H1 (cell line): ENCODE measurements at regions not wholly inside any gene's neighbourhood (a gene's known extent, or its start where the extent isn't known, plus 50 kb on each side); places are given as distances from the start of the nearest gene placed in this dataset.
A peak's percentile ranks its signal among the peaks of the same experiment; 100 is the strongest.

Source experiments
- CTCF ChIA-PET: fragments of 300-600 bp; sonication (Branson Sonifier 250); formaldehyde crosslinking; loops from one replicate; lab custom pipeline; 2021; ENCODE audit not compliant: partially characterized antibody; lab: Charles Lee
- POLR2A ChIA-PET: fragments of 300-600 bp; sonication (Branson Sonifier 250); formaldehyde crosslinking; loops from one replicate; lab custom pipeline; 2021; ENCODE audit warnings: inconsistent platforms; ENCODE audit not compliant: partially characterized antibody; lab: Charles Lee
- DNase-seq, 2 experiments: peaks; one replicate each; pipeline versions ENCODE4 v3.0.0 to v3.0.0-alpha.2; 2010 to 2022; ENCODE audit warnings: low spot score in 2 of 2, low read depth in 1 of 2, mixed read lengths in 1 of 2
- FAIRE-seq: peaks from 2 replicates; lab custom pipeline; 2011; peaks lifted over from hg19 to GRCh38; lab: Jason Lieb, UNC
- H2AFZ ChIP-seq: 2 replicates; pipeline ENCODE4 v1.8.1; 2012; ENCODE audit warnings: low read length, inconsistent platforms
- H2AK5ac ChIP-seq: 2 replicates; pipeline ENCODE4 v1.6.1; 2013; ENCODE audit warnings: low read depth, low read length
- H2BK120ac ChIP-seq: replicated peaks from 2 replicates; pipeline ENCODE3; 2013; ENCODE audit warnings: low read depth, low read length, inconsistent platforms
- H2BK12ac ChIP-seq: 2 replicates; pipeline ENCODE4 v1.6.1; 2013; ENCODE audit warnings: low read depth, low read length
- H2BK15ac ChIP-seq: 2 replicates; pipeline ENCODE4 v1.6.1; 2013; ENCODE audit warnings: low read length
- H2BK20ac ChIP-seq: 2 replicates; pipeline ENCODE4 v1.6.1; 2013; ENCODE audit warnings: low read length
- H2BK5ac ChIP-seq: 2 replicates; pipeline ENCODE4 v1.6.1; 2013; ENCODE audit warnings: low read depth, low read length
- H3K14ac ChIP-seq: 2 replicates; pipeline ENCODE4 v1.6.1; 2013; ENCODE audit warnings: inconsistent platforms; ENCODE audit not compliant: insufficient read length
- H3K18ac ChIP-seq: 2 replicates; pipeline ENCODE4 v1.6.1; 2013; ENCODE audit warnings: low read length; ENCODE audit errors: extremely low read depth
- H3K23ac ChIP-seq: 2 replicates; pipeline ENCODE4 v1.6.1; 2013; ENCODE audit warnings: inconsistent platforms; ENCODE audit not compliant: insufficient read length
- H3K23me2 ChIP-seq: 2 replicates; pipeline ENCODE4 v1.6.1; 2013; ENCODE audit warnings: low read depth, low read length
- H3K27ac ChIP-seq: 2 replicates; pipeline ENCODE4 v1.6.1; 2011; ENCODE audit warnings: low read depth, low read length, inconsistent platforms
- H3K27me3 ChIP-seq, 4 experiments: replicated peaks in 1 of 4; 1 replicate in 1 of 4; 2 replicates in 3 of 4; pipeline versions ENCODE4 v1.6.1 to v1.8.1; 2011 to 2013; ENCODE audit warnings: low read length in 3 of 4, mild to moderate bottlenecking in 3 of 4, inconsistent platforms in 2 of 4, mixed read lengths in 2 of 4, moderate library complexity in 1 of 4; ENCODE audit not compliant: control insufficient read depth in 3 of 4, insufficient read depth in 3 of 4; ENCODE audit errors: extremely low read depth in 1 of 4
- H3K36me3 ChIP-seq, 4 experiments: 2 replicates each; pipeline versions ENCODE4 v1.6.1 to v1.8.1; 2011 to 2013; ENCODE audit warnings: mild to moderate bottlenecking in 4 of 4, low read length in 3 of 4, moderate library complexity in 2 of 4, control low read depth in 1 of 4, inconsistent platforms in 1 of 4; ENCODE audit not compliant: insufficient read depth in 4 of 4, control insufficient read depth in 2 of 4
- H3K4ac ChIP-seq: replicated peaks from 2 replicates; pipeline ENCODE3; 2013; ENCODE audit warnings: low read length, low read depth, mixed read lengths, inconsistent platforms; ENCODE audit not compliant: insufficient read length
- H3K4me1 ChIP-seq, 4 experiments: replicated peaks in 1 of 4; 1 replicate in 1 of 4; 2 replicates in 3 of 4; pipeline versions ENCODE4 v1.6.1 to v1.8.1; 2011 to 2013; ENCODE audit warnings: low read length in 3 of 4, inconsistent platforms in 2 of 4, mixed read lengths in 1 of 4; ENCODE audit not compliant: insufficient read depth in 4 of 4, control insufficient read depth in 3 of 4
- H3K4me2 ChIP-seq, 2 experiments: 2 replicates each; pipeline versions ENCODE4 v1.6.1 to v1.8.1; 2011 to 2013; ENCODE audit warnings: low read depth in 2 of 2, low read length in 2 of 2, control low read depth in 1 of 2, inconsistent platforms in 1 of 2, mild to moderate bottlenecking in 1 of 2; ENCODE audit not compliant: insufficient read depth in 1 of 2
- H3K4me3 ChIP-seq, 4 experiments: fragments of 200-600, 300-600 bp in 1 of 4; sonication (generic), shearing (Covaris generic), sonication (Bioruptor Twin) in 1 of 4; 2 replicates each; pipeline versions ENCODE4 v1.5.1 to v1.8.1; 2011 to 2016; ENCODE audit warnings: low read length in 4 of 4, low read depth in 3 of 4, control low read depth in 2 of 4, inconsistent platforms in 2 of 4, mild to moderate bottlenecking in 2 of 4, mixed read lengths in 1 of 4, moderate library complexity in 1 of 4; ENCODE audit not compliant: insufficient read depth in 2 of 4; ENCODE audit errors: extremely low read depth in 1 of 4
- H3K56ac ChIP-seq: replicated peaks from 2 replicates; pipeline ENCODE3; 2013; ENCODE audit warnings: low read depth, mild to moderate bottlenecking, mixed read lengths, low read length, inconsistent platforms; ENCODE audit not compliant: insufficient read length
- H3K79me1 ChIP-seq: 2 replicates; pipeline ENCODE4 v1.6.1; 2013; ENCODE audit warnings: low read depth, low read length, control low read depth
- H3K79me2 ChIP-seq, 2 experiments: 2 replicates each; pipeline versions ENCODE4 v1.6.1 to v1.8.1; 2012 to 2013; ENCODE audit warnings: low read length in 2 of 2, mild to moderate bottlenecking in 2 of 2, inconsistent platforms in 1 of 2; ENCODE audit not compliant: insufficient read depth in 2 of 2, control insufficient read depth in 1 of 2
- H3K9ac ChIP-seq, 4 experiments: replicated peaks in 1 of 4; 1 replicate in 1 of 4; 2 replicates in 3 of 4; pipeline versions ENCODE4 v1.6.1 to v1.8.1; 2011 to 2013; ENCODE audit warnings: low read depth in 3 of 4, low read length in 3 of 4, control low read depth in 2 of 4, mild to moderate bottlenecking in 2 of 4, moderate library complexity in 2 of 4, inconsistent platforms in 1 of 4; ENCODE audit errors: extremely low read depth in 1 of 4
- H3K9me3 ChIP-seq, 2 experiments: 2 replicates each; pipeline versions ENCODE4 v1.6.1 to v1.8.1; 2012 to 2013; ENCODE audit warnings: mild to moderate bottlenecking in 2 of 2, moderate library complexity in 2 of 2, control low read depth in 1 of 2, inconsistent platforms in 1 of 2, low read depth in 1 of 2, low read length in 1 of 2, mixed read lengths in 1 of 2; ENCODE audit not compliant: insufficient read depth in 2 of 2
- H4K20me1 ChIP-seq, 2 experiments: replicated peaks in 1 of 2; 2 replicates each; pipeline versions ENCODE3 to v1.8.1; 2011 to 2013; ENCODE audit warnings: inconsistent platforms in 2 of 2, low read length in 2 of 2, mild to moderate bottlenecking in 1 of 2; ENCODE audit not compliant: insufficient read depth in 2 of 2, control insufficient read depth in 1 of 2
- H4K5ac ChIP-seq: 2 replicates; pipeline ENCODE4 v1.6.1; 2013; ENCODE audit warnings: low read length, low read depth, mixed read lengths, inconsistent platforms; ENCODE audit not compliant: insufficient read length
- H4K8ac ChIP-seq: 2 replicates; pipeline ENCODE4 v1.8.0; 2013; ENCODE audit warnings: mild to moderate bottlenecking, moderate library complexity, low read length, inconsistent platforms; ENCODE audit not compliant: insufficient read depth; ENCODE audit errors: extremely low read depth
- H4K91ac ChIP-seq: replicated peaks from 2 replicates; pipeline ENCODE3; 2013; ENCODE audit warnings: low read length, mixed read lengths, inconsistent platforms; ENCODE audit not compliant: insufficient read length
- KDM4A ChIP-seq: IDR thresholded peaks from one replicate; pipeline ENCODE4 v1.7.1; 2012; ENCODE audit warnings: low read depth, mild to moderate bottlenecking, moderate library complexity, low read length, inconsistent platforms; ENCODE audit not compliant: severe bottlenecking
- NRF1 ChIP-seq: IDR thresholded peaks from 2 replicates; pipeline ENCODE4 v1.6.1; 2011; ENCODE audit warnings: mild to moderate bottlenecking, low read depth, low read length, improper control_type of control experiment
- POLR2A ChIP-seq, 2 experiments: IDR thresholded peaks; 1 replicate in 1 of 2; 2 replicates in 1 of 2; pipeline ENCODE4 v1.6.1; 2011; ENCODE audit warnings: low read depth in 2 of 2, low read length in 2 of 2, mild to moderate bottlenecking in 2 of 2; ENCODE audit errors: control extremely low read depth in 1 of 2
- RAD21 ChIP-seq, 2 experiments: IDR thresholded peaks in 1 of 2; conservative IDR thresholded peaks in 1 of 2; 2 replicates each; pipeline ENCODE4 v1.6.1; 2011; ENCODE audit warnings: low read depth in 2 of 2, low read length in 2 of 2, improper control_type of control experiment in 1 of 2, inconsistent platforms in 1 of 2, mild to moderate bottlenecking in 1 of 2, moderate library complexity in 1 of 2
- RBBP5 ChIP-seq: IDR thresholded peaks from 2 replicates; pipeline ENCODE4 v1.7.1; 2012; ENCODE audit warnings: low read depth, mild to moderate bottlenecking, inconsistent platforms, low read length, moderate library complexity, borderline replicate concordance
- SIRT6 ChIP-seq: IDR thresholded peaks from one replicate; pipeline ENCODE4 v1.7.1; 2012; ENCODE audit warnings: low read length, inconsistent platforms
- SP2 ChIP-seq: IDR thresholded peaks from 2 replicates; pipeline ENCODE4 v1.6.1; 2012; ENCODE audit warnings: mild to moderate bottlenecking, low read length, inconsistent platforms
- SRF ChIP-seq: IDR thresholded peaks from 2 replicates; pipeline ENCODE4 v1.6.1; 2011; ENCODE audit warnings: mild to moderate bottlenecking, low read depth, low read length, moderate library complexity
- TBP ChIP-seq: IDR thresholded peaks from 2 replicates; pipeline ENCODE4 v1.6.1; 2011; ENCODE audit warnings: low read depth, low read length, improper control_type of control experiment
- TCF12 ChIP-seq: IDR thresholded peaks from 2 replicates; pipeline ENCODE4 v1.6.1; 2011; ENCODE audit warnings: low read depth, mild to moderate bottlenecking, low read length
- WGBS, 2 experiments: shearing (Covaris generic) in 1 of 2; methylation state at CpG; one replicate each; pipeline versions ENCODE4 v1.1.6 to v1.1.7; 2013 to 2015; ENCODE audit warnings: low lambda C conversion rate in 2 of 2, mixed read lengths in 2 of 2, inconsistent platforms in 1 of 2, low coverage in 1 of 2, missing lambda C conversion rate in 1 of 2; ENCODE audit not compliant: insufficient replicate concordance in 2 of 2, insufficient coverage in 1 of 2, insufficient read length in 1 of 2; ENCODE audit errors: extremely low coverage in 1 of 2, missing lambda C conversion rate in 1 of 2; 5-methylcytosine and 5-hydroxymethylcytosine counted together
- TF ChIP-seq, protein P1 (sequence below), 3 experiments: IDR thresholded peaks; 1 replicate in 2 of 3; 2 replicates in 1 of 3; pipeline versions ENCODE4 v1.5.1 to v1.6.1; 2011; ENCODE audit warnings: low read length in 3 of 3, mild to moderate bottlenecking in 3 of 3, inconsistent platforms in 2 of 3, low read depth in 1 of 3, moderate library complexity in 1 of 3; ENCODE audit not compliant: insufficient read depth in 1 of 3; ENCODE audit errors: control extremely low read depth in 1 of 3

DNA sequence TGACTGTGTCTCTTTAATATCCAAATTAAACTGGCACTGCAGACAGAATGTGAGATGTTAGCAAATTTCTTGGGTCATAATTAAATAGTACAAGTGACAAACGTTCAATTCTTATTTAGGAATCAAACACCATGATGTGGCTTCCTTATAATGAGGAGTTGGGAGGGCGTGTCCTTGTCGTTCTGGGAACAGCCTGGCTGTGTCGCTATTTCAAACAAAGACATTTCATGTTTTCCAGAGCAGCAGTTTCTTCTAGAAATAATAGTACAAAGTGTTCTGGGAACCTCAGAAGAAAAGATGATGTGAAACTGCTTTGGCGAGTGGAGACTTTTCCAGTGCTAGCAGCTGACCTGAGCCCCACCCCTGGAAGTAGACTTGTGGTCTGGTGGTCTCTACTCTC is 301.7 kb upstream of the N4BP1 start:
- no peak for DNase-seq

More for the DNA sequence above, 301.7 kb upstream of the N4BP1 start:
- CTCF ChIA-PET, result interaction anchor here (1.0 to 3.0 kb wide), 11 partner anchors 9 to 196 kb away, joined by 3 to 16 read pairs (median 3); no protein-coding TSS in a partner anchor
- H4K8ac ChIP-seq, result no peak overlapping the region
- no peak overlapping the region for H3K23ac ChIP-seq
- no peak overlapping the region for H3K27ac ChIP-seq
- 65% methylated on average over 5 of the region's 5 CpGs; no CpG with 5 or more reads in 1 of the 2 experiments for WGBS, 2 experiments
- no peak overlapping the region for H3K9ac ChIP-seq
- no peak overlapping the region for H4K91ac ChIP-seq
- H3K27me3 ChIP-seq, result no peaks in the 10 kb centered on the region
- H3K14ac ChIP-seq, result no peak overlapping the region
- H3K4me2 ChIP-seq, result no peak overlapping the region
- no peak overlapping the region for H4K5ac ChIP-seq
- H2AK5ac ChIP-seq, result no peak overlapping the region
- no peaks in the 10 kb centered on the region for H3K23me2 ChIP-seq
- no peak overlapping the region for H2BK5ac ChIP-seq
- H4K20me1 ChIP-seq, result no peaks in the 10 kb centered on the region
- H2BK15ac ChIP-seq, result no peak overlapping the region
- H3K79me2 ChIP-seq, result no peaks in the 10 kb centered on the region
- no peak overlapping the region for H3K4me3 ChIP-seq
- H3K4ac ChIP-seq, result no peak overlapping the region
- no peak overlapping the region for H3K18ac ChIP-seq
- no peak for FAIRE-seq
- TF ChIP-seq SIRT6 (no peak), NRF1 (no peak), POLR2A (IDR thresholded peaks at IDR 0.05; ENCODE audit: control extremely low read depth in 1 of 2, low read depth in 2 of 2, low read length in 2 of 2) (no peak), SP2 (no peak), TBP (no peak), RAD21 (IDR thresholded peaks at IDR 0.05 in 1 of 2, conservative IDR thresholded peaks at IDR 0.05 in 1 of 2; ENCODE audit: low read depth in 2 of 2, low read length in 2 of 2) (peak in 1 of 2 experiments; percentile 20; a peak in 2 of 4 replicates), SRF (no peak), TCF12 (no peak), KDM4A (no peak), RBBP5 (no peak)
- TF ChIP-seq, protein P1, sequence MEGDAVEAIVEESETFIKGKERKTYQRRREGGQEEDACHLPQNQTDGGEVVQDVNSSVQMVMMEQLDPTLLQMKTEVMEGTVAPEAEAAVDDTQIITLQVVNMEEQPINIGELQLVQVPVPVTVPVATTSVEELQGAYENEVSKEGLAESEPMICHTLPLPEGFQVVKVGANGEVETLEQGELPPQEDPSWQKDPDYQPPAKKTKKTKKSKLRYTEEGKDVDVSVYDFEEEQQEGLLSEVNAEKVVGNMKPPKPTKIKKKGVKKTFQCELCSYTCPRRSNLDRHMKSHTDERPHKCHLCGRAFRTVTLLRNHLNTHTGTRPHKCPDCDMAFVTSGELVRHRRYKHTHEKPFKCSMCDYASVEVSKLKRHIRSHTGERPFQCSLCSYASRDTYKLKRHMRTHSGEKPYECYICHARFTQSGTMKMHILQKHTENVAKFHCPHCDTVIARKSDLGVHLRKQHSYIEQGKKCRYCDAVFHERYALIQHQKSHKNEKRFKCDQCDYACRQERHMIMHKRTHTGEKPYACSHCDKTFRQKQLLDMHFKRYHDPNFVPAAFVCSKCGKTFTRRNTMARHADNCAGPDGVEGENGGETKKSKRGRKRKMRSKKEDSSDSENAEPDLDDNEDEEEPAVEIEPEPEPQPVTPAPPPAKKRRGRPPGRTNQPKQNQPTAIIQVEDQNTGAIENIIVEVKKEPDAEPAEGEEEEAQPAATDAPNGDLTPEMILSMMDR (IDR thresholded peaks at IDR 0.05; ENCODE audit: control extremely low read depth in 1 of 3, insufficient read depth in 1 of 3, low read depth in 1 of 3, low read length in 3 of 3), result peak; percentile 2 to 30 (median 12); a peak in 3 of 4 replicates
- H3K9me3 ChIP-seq, result no peaks in the 10 kb centered on the region
- peaks cover 0 to 4% (median under 1%) of the 10 kb centered on the region in 4 experiments; a peak in 1 of 7 replicates for H3K4me1 ChIP-seq
- H3K36me3 ChIP-seq, result no peaks in the 10 kb centered on the region
- no peak overlapping the region for H2BK12ac ChIP-seq
- no peaks in the 10 kb centered on the region for H3K79me1 ChIP-seq
- no peak overlapping the region for H3K56ac ChIP-seq
- H2BK20ac ChIP-seq, result no peak overlapping the region
- no peak overlapping the region for H2BK120ac ChIP-seq
- POLR2A ChIA-PET, result no interaction called here
- no peak overlapping the region for H2AFZ ChIP-seq
